ENCODE measurements at regions not wholly inside any gene's neighbourhood (a gene's known extent, or its start where the extent isn't known, plus 50 kb on each side); places are given as distances from the start of the nearest gene placed in this dataset.

GRCh38 chr3:127392156-127392490 is 104.3 kb upstream of the PRR20G start:
- no peaks in the 10 kb centered on the region for H3K23me2 ChIP-seq (ENCODE audit: insufficient read length, low read depth, low read length, poor library complexity, severe bottlenecking)
- DNase-seq, result no peak
- Mint-ChIP-seq H3K4me3 (no peak overlapping the region), H3K27ac (no peak overlapping the region), H3K9me3 (no peaks in the 10 kb centered on the region; a peak in 1 of 5 replicates), H3K27me3 (ENCODE audit: low read depth) (peaks cover 2% of the 10 kb centered on the region), H3K36me3 (ENCODE audit: insufficient read depth in 1 of 3, low read depth in 3 of 3) (no peaks in the 10 kb centered on the region; a peak in 2 of 7 replicates), H3K4me1 (peaks cover 41 to 50% of the 10 kb centered on the region in 2 experiments)
- no peak overlapping the region for H2BK5ac ChIP-seq (ENCODE audit: insufficient read length, low read length)
- H3K9ac ChIP-seq (ENCODE audit: extremely low read depth, insufficient read length, low read length), result no peak overlapping the region
- H3K18ac ChIP-seq (ENCODE audit: insufficient read length, low read depth, low read length), result no peak overlapping the region
- WGBS (ENCODE audit: extremely low coverage, insufficient read length, low lambda C conversion rate), result no CpG with 5 or more reads among the region's 8 CpGs
- H2AFZ ChIP-seq (ENCODE audit: low read length), result no peak overlapping the region
- no peak overlapping the region for H2BK12ac ChIP-seq (ENCODE audit: insufficient read length, low read depth, low read length)
- H3K23ac ChIP-seq (ENCODE audit: insufficient read length, low read depth, low read length), result no peak overlapping the region
- no peak overlapping the region for H3T11ph ChIP-seq (ENCODE audit: low read length)
- peaks cover 3% of the 10 kb centered on the region; the same call in 1 of the 2 replicates for H3K4me1 ChIP-seq (ENCODE audit: insufficient read depth, low read length)
- no peak for TF ChIP-seq CTCF (conservative IDR thresholded peaks at IDR 0.05)
- no peak overlapping the region for H2BK20ac ChIP-seq (ENCODE audit: low read depth, low read length, poor library complexity, severe bottlenecking)
- no peak overlapping the region for H4K5ac ChIP-seq (ENCODE audit: insufficient read length, low read depth, low read length)
- no peaks in the 10 kb centered on the region for H3K27me3 ChIP-seq (ENCODE audit: insufficient read depth, low read length)
- H3K4ac ChIP-seq (ENCODE audit: low read depth, low read length), result no peak overlapping the region
- no peak overlapping the region for H4K91ac ChIP-seq (ENCODE audit: insufficient read length, low read depth, low read length)
- H4K20me1 ChIP-seq (ENCODE audit: control insufficient read depth, insufficient read depth, insufficient read length), result no peaks in the 10 kb centered on the region
- no peak overlapping the region for H3K27ac ChIP-seq (ENCODE audit: insufficient read length, low read depth, low read length)
- H2BK120ac ChIP-seq (ENCODE audit: low read depth, low read length, poor library complexity, severe bottlenecking), result no peak overlapping the region
- no peaks in the 10 kb centered on the region for H3K9me3 ChIP-seq (ENCODE audit: control insufficient read depth, low read depth, low read length)
- no peak overlapping the region for H2BK15ac ChIP-seq (ENCODE audit: low read depth, low read length)
- no peak overlapping the region for H2AK5ac ChIP-seq (ENCODE audit: insufficient read length, low read length)
- H3K79me2 ChIP-seq (ENCODE audit: insufficient read depth, low read length), result no peaks in the 10 kb centered on the region
- no peak overlapping the region for H4K8ac ChIP-seq (replicated peaks; ENCODE audit: insufficient read length, low read depth, low read length)
- H3K14ac ChIP-seq (ENCODE audit: insufficient read depth, low read length), result no peak overlapping the region; the same call in 1 of the 2 replicates
- H3K56ac ChIP-seq (ENCODE audit: insufficient read length, low read depth, low read length), result no peak overlapping the region
- H3K4me2 ChIP-seq (ENCODE audit: insufficient read depth, insufficient read length, low read length), result no peak overlapping the region
- no peaks in the 10 kb centered on the region for H3K79me1 ChIP-seq (ENCODE audit: insufficient read depth, low read depth, low read length, poor library complexity, severe bottlenecking)
